ELR (cell line): ENCODE measurements at regions not wholly inside any gene's neighbourhood (a gene's known extent, or its start where the extent isn't known, plus 50 kb on each side); places are given as distances from the start of the nearest gene placed in this dataset.
"Not testable (repeated sequence)": the region's sequence is repeated elsewhere in the genome, so short reads cannot be mapped to it uniquely, and the experiment has no call there.

ENCODE experiments used
- DNase-seq: peaks from one replicate; pipeline ENCODE4 v3.0.0-alpha.2; 2015; ENCODE audit warnings: low read depth

- DNase-seq: peak; percentile 60
Measured at GRCh38 chr3:159266779-159267178, 464.9 kb downstream of the MFSD1 start.

DNA sequence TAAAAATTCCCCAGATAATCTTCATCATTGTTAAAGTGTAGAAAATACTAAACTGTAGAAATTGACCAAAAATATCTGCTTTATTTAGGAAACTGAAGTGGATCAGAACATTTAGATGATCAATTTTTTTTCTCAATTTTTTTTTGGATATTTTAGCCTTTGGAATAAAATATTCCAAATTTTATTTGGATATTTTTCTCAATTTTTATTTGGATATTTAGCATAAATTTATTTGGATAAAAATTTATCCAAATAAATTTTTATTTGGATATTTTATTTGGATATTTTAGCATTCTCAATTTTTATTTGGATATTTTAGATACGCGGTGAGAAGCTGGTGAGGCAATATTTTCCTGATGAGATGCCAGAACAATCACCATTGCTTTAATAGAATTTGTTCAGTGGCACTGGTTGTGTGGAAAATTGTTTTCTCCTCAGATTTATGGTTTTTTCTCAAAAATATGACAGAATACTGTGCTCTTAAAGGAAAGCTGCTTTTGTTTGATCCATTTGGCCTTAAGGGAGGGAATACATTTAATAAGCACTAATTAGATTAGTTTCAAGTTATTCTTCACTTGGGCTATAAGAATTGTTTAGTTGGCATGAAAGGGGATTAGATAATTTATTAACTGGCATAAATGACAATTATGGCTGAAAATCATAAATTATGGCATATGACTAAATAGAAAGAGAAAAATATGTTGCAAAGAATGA is 470.1 kb downstream of the MFSD1 start:
- DNase-seq: no peak

- no peak for DNase-seq
Measured at GRCh38 chr3:159273070-159273469, 471.2 kb downstream of the MFSD1 start.

DNA sequence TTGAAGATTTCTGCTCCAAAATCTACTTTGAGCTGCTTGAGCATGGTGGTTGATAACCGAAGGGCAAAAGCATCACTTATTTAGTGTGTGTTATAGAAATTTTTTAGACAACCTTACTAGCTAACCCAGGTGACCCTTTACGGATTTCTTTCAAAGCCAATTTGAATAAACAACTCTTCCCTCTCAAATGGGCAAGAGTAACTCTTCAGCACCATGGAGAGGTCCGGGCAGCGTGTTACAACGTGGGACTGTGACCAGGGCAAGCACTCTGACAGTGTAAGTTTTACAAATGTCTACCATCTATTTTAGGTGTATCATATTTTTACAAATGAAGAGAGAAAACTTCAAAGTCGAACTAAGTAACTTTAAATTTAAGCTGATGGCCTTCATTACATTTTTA is 471.8 kb downstream of the MFSD1 start:
- peak; percentile 68 for DNase-seq

DNA sequence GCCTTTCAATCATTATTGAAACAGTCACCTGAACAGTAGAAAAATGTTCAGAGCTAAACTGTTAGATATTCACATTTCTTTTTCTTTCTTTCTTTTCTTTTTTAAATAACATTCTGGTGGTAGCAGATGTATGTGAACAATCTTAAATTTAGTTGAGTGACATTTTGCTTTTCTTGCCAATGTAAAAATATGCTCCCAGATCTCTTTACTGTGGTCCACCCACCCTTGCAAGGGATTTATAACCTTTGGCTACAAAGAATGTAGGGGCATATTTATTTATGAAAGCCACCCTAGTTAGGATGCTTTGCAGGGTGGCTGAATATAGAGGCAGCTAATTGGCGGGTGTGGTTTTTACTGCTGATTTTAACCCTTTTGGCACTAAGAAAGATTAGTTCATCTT is 473.9 kb downstream of the MFSD1 start:
- DNase-seq: no peak

- DNase-seq: peak; percentile 16
Measured at GRCh38 chr3:159277814-159278213, 476.0 kb downstream of the MFSD1 start.

- no peak for DNase-seq
Measured at GRCh38 chr3:159280386-159281191, 478.7 kb downstream of the MFSD1 start.

DNA sequence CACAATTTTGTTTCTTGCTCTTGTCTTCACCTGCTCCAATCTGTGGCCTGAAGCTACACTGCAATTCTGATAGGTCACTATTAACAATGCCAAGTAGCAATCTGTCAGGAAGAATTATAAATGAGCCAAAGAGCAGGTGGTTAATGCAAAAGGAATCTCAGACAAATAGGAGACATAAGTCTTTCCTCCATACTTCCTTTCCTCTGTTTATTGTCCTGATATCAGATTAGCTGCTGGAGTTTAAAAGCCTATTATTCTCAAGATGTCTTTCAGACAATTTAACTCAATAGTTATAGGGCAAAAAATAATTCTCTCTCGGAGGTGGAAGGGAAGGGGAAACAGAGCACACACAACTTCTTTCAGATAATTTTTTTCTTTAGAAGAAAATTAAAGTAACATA is 491.6 kb downstream of the MFSD1 start:
- no peak for DNase-seq

DNA sequence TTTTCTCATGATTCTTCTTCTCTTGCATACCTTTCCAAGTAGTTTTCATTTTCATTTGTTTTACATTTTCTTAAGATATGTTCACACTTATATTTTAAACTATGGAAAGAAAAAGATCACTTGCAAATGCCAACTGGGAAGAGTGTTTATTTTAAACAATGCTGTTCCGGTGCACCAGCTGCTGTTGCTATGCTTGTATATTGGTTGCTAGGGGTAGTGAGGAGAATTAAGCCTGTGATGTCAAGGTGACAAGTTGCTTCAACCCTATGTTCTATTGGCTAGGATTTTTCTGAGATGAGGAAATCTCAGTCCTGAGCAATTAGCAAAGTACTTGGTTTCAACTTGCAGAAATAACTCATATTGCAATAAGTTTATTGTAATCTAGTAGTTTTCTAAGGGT is 500.1 kb downstream of the MFSD1 start:
- DNase-seq: no peak

DNA sequence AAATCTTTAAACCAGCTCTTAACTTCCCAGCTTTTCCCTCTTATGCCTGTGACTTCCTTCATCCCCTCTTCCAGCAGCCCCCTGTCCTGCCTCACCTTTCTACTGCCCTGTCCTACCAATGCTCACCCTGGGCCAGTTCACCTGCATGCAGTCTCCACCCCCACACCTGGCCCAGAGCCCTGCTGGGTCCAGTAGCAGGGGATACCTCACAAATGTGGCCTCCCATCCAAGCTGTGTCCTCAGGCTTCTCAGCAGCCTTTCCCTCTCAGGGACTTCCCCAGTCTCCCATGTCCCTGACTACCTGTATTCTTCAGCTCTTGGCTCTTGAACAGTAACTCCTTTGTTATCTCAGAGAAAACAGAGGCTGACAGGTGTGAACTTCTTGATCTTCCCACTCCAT is 503.2 kb downstream of the MFSD1 start:
- no peak for DNase-seq

DNA sequence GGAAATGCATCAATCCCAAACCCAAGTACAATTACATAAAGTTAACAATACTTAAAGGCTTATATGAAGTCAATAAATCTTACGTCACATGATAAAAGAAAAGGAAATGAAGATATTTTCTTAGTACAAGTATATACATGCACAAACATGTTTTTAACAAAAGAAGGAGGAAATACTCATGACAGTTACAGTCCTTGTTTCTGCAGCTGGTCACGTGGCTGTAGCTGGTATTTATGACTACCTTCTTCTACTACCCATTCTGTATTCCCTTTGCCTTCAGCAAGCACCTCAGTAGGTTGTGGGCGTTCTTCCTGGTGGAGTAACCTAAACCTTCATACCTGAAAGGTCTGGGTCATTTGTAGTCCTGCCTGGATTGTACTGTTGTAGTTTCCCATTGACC is 514.9 kb downstream of the MFSD1 start:
- DNase-seq: not testable (repeated sequence)

DNA sequence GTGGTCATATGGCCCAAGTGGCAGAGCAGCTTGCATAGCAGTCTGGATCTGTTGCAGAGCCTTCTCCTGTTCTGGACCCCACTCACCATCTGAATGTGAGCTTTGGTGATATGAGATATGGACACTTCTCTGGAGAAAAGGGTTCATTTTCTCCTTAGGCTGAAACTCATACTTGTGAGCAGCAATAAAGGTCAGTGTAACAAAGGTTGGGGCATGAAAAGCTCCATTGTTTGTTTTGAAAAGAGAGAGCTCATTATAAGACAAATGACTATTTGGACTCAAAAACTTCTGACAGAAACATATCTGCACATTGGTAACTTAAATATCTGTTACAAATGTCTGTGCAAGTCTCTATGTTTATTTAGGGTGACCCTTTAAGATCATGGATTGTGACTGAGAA is 517.3 kb downstream of the MFSD1 start:
- no peak for DNase-seq

GRCh38 chr3:159322322-159322939 is 520.6 kb downstream of the MFSD1 start:
- peak; percentile 31 for DNase-seq

DNA sequence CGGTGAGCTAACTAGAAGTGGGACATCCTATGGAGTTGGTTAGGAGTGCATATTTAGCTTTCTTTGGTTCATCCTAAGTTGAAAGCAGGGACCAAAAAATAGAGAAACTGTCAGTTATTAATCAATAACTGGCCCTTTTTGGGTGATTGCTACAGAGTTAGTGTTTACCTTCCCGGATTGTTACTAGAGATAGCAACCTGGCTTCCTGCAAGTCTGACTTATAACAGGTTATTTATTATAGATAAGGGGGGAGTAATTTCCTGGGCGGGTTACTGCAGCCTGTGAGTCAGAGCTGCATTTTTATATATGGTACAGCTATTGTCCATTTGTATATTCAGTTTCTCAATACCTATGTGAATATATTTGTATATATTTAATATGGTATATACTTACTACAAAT is 522.0 kb downstream of the MFSD1 start:
- DNase-seq: peak; percentile 4

GRCh38 chr3:159326998-159327397 is 525.1 kb downstream of the MFSD1 start:
- no peak for DNase-seq

DNA sequence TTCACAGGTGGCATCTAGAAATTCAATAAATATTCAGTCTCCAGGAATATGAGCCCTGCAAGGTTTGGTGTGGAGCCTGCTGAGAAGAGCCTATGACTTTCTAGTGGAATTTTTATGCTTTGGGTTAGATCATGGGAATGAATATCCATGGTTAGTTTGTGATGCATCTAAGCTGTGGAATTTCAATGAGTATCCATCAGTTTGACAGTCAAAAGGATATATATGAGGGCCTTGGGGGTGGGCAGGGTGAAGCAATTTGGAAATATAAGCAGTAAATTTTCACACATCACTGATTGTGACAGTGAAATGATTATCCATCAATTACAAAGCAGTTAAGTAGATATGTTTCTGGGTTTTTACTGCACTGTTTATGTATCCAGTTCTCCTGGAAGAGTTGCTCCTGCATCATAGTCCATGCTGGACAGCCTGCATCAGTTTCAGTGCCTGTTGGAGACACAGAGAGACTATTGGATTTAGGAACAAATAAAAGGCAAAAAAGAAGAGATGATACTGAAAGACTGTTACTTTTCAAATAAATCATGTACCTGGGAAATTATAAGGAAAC is 530.8 kb downstream of the MFSD1 start:
- DNase-seq: no peak

GRCh38 chr3:159339131-159339530 is 537.3 kb downstream of the MFSD1 start:
- no peak for DNase-seq

GRCh38 chr3:159340877-159341500 is 539.1 kb downstream of the MFSD1 start:
- no peak for DNase-seq

DNA sequence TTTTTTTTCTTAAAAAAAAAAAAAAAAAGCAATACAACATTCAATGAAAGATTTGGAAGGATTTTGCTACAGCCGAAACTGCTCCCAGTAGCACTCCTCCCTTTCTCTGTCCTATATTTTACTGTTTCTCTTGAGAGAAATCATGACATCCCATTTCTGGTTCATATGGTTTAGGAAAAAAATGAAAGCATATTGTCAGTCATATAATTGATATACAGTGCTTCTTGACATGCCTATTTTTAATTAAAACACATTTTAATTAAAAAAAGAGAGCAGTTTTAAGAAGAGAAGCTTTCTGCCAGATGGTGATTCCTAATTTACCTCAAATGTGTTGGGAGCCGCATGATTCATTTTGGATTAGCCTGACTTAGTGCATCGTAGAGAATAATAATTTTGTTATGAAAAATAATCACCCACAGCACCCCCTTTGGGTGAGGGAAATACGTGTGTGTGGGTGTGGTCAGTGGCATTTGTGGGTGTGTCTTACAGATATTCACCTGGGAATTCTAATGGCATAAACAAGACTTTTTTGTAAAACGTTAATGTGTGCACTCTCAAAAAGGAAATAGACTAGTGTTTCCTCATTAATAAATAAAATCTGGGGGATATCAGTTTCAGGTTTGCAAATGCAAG is 544.5 kb downstream of the MFSD1 start:
- DNase-seq: peak; percentile 7

GRCh38 chr3:159348431-159348830 is 546.6 kb downstream of the MFSD1 start:
- no peak for DNase-seq

DNA sequence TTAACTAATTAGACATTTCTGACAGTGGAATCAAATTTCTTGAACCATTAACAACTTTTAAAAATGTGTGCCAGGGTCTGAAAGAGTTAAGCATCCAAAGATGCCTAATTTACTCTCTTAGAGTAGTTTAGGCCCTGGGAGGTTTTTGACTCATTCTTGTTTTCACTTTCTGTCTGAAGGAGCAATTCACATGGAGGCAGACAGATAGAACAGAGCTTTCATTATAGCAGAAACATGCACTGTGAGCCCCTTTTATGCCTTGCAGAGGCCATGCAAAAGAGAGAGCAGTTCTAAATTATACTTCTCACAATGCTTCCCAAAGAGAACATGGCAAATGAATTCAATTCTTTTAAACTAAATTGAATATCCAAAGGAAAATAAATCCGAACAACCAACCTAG is 554.8 kb downstream of the MFSD1 start:
- DNase-seq: no peak

GRCh38 chr3:159364511-159364910 is 562.7 kb downstream of the MFSD1 start:
- no peak for DNase-seq
